Colonic mucosa (tissue), 4 donors: ENCODE measurements at regions not wholly inside any gene's neighbourhood (a gene's known extent, or its start where the extent isn't known, plus 50 kb on each side); places are given as distances from the start of the nearest gene placed in this dataset.

ENCODE experiments used
- DNase-seq: peaks from one replicate; pipeline ENCODE4 v3.0.0-alpha.2; 2020
- H3K27ac ChIP-seq: fragments of 200-600 bp; one replicate; pipeline ENCODE4 v1.8.0; 2021
- H3K27me3 ChIP-seq: fragments of 200-600 bp; one replicate; pipeline ENCODE4 v1.8.0; 2021
- H3K36me3 ChIP-seq: fragments of 200-600 bp; one replicate; pipeline ENCODE4 v1.8.0; 2021
- H3K4me1 ChIP-seq: fragments of 200-600 bp; one replicate; pipeline ENCODE4 v1.8.0; 2021; ENCODE audit warnings: mild to moderate bottlenecking
- H3K4me3 ChIP-seq: fragments of 200-600 bp; one replicate; pipeline ENCODE4 v1.8.0; 2021
- H3K9ac ChIP-seq, 2 donors: one replicate each; pipeline ENCODE4 v1.7.0; 2013; ENCODE audit warnings: control low read depth in 2 of 2, low read depth in 2 of 2, low read length in 2 of 2
- H3K9me3 ChIP-seq: fragments of 200-600 bp; one replicate; pipeline ENCODE4 v1.8.0; 2021
- intact Hi-C: fragments of 100-400 bp; cut with DNase I; formaldehyde crosslinking; loops from one replicate; pipeline ENCODE4 v1.14.1; 2022
- TF ChIP-seq, protein P1 (sequence below): fragments of 200-600 bp; IDR thresholded peaks from one replicate; pipeline ENCODE4 v1.8.0; 2022; ENCODE audit warnings: antibody characterized with exemption, mild to moderate bottlenecking
- donor health status: healthy.
- donor health status: DM: no; HTN: no; CAD: no.
- donor health status: DM: no; HTN: no; CAD: no.

DNA sequence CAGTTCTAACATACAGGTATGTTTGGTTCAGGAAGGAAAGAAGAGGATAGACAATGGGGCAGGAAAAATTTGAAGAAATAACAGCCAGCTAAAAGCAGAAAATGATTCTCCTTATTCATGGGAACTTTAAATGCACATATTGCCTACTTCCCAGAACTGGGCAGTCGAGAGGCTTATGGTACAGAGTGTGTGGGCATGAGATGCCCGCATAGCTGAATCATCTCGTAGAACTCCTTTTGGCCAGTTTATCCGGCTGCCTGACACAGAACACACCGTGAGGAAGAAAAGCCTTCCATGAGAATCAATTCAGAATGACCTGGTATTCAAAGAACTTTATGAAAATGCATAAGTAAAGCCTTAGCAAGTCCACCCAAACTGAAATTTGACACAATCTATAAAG lies 471.6 kb downstream of the SH2D4B start:
- TF ChIP-seq, protein P1, sequence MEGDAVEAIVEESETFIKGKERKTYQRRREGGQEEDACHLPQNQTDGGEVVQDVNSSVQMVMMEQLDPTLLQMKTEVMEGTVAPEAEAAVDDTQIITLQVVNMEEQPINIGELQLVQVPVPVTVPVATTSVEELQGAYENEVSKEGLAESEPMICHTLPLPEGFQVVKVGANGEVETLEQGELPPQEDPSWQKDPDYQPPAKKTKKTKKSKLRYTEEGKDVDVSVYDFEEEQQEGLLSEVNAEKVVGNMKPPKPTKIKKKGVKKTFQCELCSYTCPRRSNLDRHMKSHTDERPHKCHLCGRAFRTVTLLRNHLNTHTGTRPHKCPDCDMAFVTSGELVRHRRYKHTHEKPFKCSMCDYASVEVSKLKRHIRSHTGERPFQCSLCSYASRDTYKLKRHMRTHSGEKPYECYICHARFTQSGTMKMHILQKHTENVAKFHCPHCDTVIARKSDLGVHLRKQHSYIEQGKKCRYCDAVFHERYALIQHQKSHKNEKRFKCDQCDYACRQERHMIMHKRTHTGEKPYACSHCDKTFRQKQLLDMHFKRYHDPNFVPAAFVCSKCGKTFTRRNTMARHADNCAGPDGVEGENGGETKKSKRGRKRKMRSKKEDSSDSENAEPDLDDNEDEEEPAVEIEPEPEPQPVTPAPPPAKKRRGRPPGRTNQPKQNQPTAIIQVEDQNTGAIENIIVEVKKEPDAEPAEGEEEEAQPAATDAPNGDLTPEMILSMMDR: no peak
- H3K4me1 ChIP-seq: no peaks in the 10 kb centered on the region
- H3K9me3 ChIP-seq: no peaks in the 10 kb centered on the region
- intact Hi-C loops: no loop called here
- no peak for DNase-seq
- no peaks in the 10 kb centered on the region for H3K27me3 ChIP-seq
- H3K9ac ChIP-seq: no peak overlapping the region
- H3K36me3 ChIP-seq: no peaks in the 10 kb centered on the region
- H3K27ac ChIP-seq: no peak overlapping the region
- no peak overlapping the region for H3K4me3 ChIP-seq

DNA sequence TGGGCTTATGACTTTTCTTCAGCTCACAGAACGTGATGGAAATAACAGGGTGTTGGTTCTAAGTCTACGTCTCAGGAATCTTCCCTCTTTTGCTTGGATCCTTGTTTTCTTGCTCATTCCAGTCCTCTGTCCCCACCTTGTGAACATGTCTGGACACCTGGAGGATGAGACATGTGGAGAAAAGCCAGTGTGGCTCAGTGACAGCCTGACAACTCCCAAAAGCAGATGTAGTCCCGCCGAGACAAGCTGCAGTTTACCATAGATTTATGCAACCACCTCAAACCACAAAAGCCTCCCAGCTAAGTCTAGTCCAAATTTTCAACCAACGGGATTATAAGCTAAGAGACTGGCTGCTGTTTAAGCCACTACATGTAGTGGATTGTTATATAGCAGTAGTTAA lies 476.1 kb downstream of the SH2D4B start:
- intact Hi-C loops: loop anchor here (10.0 kb wide), 1 partner anchor 349 kb away; no protein-coding TSS in a partner anchor
- DNase-seq: no peak
- no peak overlapping the region for H3K4me3 ChIP-seq
- H3K27me3 ChIP-seq: no peaks in the 10 kb centered on the region
- H3K9ac ChIP-seq: no peak overlapping the region
- H3K36me3 ChIP-seq: no peaks in the 10 kb centered on the region
- no peaks in the 10 kb centered on the region for H3K9me3 ChIP-seq
- H3K27ac ChIP-seq: no peak overlapping the region
- H3K4me1 ChIP-seq: no peaks in the 10 kb centered on the region
- TF ChIP-seq, protein P1: no peak

DNA sequence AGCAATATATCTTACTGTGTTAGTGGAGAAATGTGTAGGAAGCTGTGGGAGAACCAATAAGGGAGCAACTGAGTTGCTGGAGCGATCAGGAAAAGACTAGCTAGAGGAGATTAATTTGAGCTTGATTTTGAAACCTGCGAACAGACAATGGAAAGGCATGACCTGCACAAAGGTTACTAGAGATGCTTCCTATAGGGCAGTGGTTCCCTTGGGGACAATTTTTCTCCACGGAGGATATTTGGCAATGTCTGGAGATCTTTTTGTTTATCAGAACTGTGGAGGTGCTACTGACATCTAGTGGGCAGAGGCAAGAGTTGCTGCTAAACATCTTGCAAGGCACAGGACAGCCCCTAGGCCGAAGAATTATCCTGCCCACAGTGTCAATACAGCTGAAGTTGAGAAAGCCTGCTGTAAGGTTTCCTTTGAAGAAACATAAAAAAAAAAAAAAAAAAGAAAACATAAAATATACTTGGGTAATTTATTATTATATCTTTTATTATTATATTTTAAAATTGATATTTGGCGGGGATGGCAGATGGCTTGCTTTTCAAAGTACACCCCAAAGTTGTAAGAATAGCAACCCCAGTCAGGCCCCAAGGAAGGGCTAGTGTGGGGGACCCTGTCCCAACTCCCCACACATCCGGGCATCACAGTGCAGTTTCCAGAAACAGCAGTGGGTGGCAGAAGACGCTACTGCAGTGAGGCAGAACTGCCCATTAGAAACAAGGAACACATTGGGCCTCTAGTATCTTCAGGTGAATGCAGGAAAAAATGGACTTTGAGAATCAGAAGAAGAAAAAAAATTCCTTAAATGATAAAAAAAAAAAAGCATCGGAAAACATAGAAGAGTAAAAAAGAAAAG lies 481.6 kb downstream of the SH2D4B start:
- Histone ChIP-seq H3K4me3 (no peak overlapping the region), H3K36me3 (no peaks in the 10 kb centered on the region), H3K9me3 (no peaks in the 10 kb centered on the region), H3K4me1 (no peaks in the 10 kb centered on the region), H3K9ac (no peak overlapping the region), H3K27me3 (no peaks in the 10 kb centered on the region), H3K27ac (no peak overlapping the region)
- DNase-seq: no peak
- intact Hi-C loops: loop anchor here (10.0 kb wide), 1 partner anchor 354 kb away; no protein-coding TSS in a partner anchor
- TF ChIP-seq, protein P1: peak; percentile 72

DNA sequence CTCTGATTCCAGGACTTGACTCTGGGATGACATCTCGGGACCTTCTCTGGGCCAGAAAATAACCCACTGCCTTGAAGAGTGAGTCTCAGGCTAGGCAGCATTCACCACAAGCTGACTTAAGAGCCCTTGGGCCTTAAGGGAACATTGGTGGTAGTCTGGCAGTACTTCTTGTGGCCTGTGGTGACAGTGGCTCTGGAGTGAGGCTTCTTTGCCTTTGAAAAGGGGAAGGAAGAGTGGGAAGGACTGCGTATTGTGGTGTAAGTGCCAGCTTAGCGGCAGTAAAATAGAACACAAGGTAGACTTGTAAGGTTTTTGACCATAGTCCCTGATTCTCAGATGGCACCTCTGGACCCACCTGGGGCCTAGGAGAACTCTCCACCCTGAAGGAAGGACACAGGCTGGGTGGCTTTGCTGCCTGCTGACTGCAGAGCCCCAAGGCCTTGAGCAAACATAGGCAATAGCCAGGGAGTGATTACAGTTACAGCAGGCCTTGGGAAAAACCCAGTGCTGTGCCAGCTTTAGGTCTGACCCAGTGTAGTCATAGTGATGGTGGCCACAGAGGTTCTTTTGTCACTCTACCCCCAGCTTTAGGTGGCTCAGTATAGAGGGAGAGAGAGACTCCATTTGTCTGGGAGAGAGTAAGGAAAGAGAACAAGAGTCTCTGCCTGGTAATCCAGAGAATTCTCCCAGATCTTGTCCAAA lies 483.9 kb downstream of the SH2D4B start:
- no peaks in the 10 kb centered on the region for H3K27me3 ChIP-seq
- DNase-seq: no peak
- H3K4me3 ChIP-seq: no peak overlapping the region
- no peaks in the 10 kb centered on the region for H3K9me3 ChIP-seq
- intact Hi-C loops: no loop called here
- TF ChIP-seq, protein P1: no peak
- H3K36me3 ChIP-seq: no peaks in the 10 kb centered on the region
- H3K4me1 ChIP-seq: no peaks in the 10 kb centered on the region
- H3K9ac ChIP-seq: no peak overlapping the region
- H3K27ac ChIP-seq: no peak overlapping the region

DNA sequence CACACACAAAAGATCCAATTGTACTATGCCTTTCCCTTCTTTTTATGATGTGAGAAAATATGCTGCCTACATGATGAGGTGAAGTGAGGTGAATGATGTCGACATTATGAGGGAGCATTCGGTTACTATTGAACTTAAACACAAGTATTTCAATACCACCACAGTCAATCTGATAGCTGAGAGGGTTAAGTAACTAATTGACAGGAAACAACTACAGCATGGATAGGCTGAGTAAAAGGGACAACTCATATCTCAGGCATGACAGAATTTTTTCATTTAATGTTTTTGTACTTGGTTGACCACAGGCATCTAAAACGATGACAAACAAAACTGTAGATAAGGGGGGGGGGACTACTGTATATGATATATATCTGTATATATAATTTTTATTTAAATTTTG lies 488.9 kb downstream of the SH2D4B start:
- Histone ChIP-seq H3K27ac (no peak overlapping the region), H3K4me1 (no peaks in the 10 kb centered on the region), H3K36me3 (no peaks in the 10 kb centered on the region), H3K9ac (no peak overlapping the region), H3K4me3 (no peak overlapping the region), H3K9me3 (no peaks in the 10 kb centered on the region), H3K27me3 (no peaks in the 10 kb centered on the region)
- TF ChIP-seq, protein P1: no peak
- intact Hi-C loops: no loop called here
- DNase-seq: no peak
